ENCODE measurements at regions not wholly inside any gene's neighbourhood (a gene's known extent, or its start where the extent isn't known, plus 50 kb on each side); places are given as distances from the start of the nearest gene placed in this dataset.
A peak's percentile ranks its signal among the peaks of the same experiment; 100 is the strongest.

- DNase-seq = no peak
Observed at GRCh38 chr15:70272565-70273355, 175.0 kb upstream of the TLE3 start.

DNA sequence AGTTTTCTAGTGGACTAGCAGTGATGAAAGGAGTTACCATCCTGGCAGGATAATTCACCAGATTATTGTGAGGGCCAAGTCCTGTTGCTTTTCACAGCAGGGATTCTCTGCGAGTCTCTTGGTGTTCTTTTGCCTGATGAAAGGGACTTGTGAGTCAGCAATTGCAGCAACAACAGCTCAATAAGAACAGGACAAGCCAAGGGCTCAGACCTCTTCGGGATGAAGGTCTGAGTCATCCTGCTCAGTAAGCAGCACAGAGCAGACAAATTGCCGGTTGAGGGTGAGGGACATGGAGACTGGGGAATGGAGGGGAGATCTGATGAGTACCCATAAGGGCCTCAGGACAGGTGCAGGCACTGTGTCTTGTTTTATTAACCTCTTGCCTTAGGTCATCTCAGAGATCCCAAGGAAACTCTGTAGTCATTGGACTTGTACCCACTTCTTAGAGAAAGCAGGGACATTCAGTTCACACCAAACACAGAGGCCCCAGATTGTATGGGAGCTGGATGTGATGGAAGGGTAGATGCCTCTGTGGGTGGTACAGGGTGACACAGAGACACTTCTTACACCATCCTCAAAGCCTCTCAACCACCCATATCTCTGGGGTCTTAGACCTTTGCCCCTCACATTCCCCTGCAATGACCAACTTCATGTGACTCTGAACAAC, 173.8 kb upstream of the TLE3 start:
- peak; percentile 31 for DNase-seq

- no peak for DNase-seq
Observed at GRCh38 chr15:70270752-70271111, 173.0 kb upstream of the TLE3 start.

DNA sequence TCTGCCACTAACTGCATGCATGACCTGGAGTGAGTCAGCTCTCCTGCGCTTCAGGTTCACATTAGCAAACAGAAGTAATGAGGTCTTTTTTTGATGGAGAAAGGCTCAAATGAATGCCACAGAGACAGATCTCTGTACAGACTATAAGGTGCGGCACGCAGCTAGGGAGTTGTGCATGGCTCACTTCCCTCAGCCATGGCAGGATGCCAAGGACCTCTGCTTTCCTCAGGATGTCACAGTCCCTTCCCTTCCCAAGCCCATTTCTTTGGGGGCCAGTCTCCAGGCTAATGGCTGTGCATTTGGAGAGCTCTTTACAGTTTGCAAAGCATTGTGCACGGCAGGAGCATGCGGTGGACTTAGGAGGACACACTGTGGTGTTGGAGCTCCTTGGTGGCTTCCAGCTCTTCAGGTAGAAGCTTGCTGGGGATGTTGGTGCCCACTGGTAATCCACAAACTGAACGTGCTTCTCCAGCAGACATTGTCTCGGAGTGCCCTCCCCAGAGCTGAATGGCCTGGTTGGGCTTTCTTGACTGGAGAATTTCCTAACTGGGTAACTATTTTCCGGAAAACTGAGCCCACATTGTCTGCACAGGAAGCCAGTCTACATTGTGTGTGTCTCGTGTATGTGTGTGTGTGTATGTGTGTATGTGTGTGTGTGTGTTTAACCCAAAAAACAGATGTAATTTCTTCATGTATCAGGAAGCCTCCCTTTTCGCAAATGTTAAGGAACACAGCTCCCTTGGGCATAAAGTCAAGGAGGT, 172.5 kb upstream of the TLE3 start:
- no peak for DNase-seq

- DNase-seq = no peak
Observed at GRCh38 chr15:70269311-70269911, 171.7 kb upstream of the TLE3 start.

- no peak for DNase-seq
Observed at GRCh38 chr15:70268698-70269251, 171.1 kb upstream of the TLE3 start.

GRCh38 chr15:70267879-70268278, 170.2 kb upstream of the TLE3 start:
- no peak for DNase-seq

DNA sequence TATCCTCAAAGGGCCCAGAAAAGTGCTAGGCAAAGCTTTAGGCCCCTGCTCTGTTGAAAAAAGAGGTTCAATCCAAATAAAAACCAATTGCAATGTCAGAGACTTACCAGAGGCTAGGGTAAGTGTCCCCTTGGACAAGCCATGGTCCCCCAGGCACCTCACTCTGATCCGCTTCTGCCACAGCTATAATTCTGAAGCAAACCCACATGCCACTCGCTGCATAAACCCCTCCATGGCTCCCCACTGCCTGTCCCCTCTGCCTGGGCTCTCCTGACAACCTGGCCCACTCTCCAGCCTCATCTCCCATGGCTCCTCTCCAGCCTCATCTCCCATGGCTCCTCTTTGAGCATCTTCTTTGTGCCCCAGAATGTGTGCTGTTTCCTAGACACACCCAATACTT, 169.6 kb upstream of the TLE3 start:
- DNase-seq = no peak

DNA sequence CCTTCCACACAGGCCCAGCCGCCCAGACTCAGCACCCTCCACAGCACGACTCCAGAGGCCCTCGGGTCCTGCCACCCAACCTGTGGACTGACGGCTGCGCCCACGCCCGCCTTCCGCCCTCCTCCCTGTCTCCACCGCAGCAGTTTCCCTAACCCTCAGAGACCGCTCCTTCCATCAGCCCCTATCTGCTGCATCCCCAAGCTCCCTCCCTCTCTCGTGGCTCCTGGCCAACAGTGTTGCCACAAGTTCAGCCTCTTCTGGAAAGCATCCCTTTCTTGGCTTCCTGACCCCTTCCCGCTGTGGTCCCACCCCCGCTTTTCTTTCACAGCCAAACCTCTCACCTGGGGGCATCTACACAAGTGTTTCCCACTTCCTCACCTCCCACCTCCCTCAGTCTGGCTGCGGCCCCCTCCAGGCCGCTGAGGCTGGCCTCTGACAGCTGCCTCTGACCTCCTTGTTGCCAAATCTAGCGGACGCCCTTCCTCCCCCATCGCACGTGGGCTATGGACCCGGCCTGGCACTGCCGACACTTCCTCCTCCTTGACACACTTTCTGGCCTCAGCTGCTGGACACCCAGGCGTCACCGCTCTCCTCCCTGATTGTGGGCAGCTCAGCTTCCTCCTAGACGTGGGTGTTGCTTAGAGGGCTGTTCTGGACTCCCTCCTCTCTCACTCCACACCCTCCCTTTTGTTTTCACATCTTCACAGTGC, 168.8 kb upstream of the TLE3 start:
- peak; percentile 82 for DNase-seq

GRCh38 chr15:70265986-70266385, 168.3 kb upstream of the TLE3 start:
- DNase-seq = no peak

GRCh38 chr15:70265466-70265978, 167.8 kb upstream of the TLE3 start:
- no peak for DNase-seq

DNA sequence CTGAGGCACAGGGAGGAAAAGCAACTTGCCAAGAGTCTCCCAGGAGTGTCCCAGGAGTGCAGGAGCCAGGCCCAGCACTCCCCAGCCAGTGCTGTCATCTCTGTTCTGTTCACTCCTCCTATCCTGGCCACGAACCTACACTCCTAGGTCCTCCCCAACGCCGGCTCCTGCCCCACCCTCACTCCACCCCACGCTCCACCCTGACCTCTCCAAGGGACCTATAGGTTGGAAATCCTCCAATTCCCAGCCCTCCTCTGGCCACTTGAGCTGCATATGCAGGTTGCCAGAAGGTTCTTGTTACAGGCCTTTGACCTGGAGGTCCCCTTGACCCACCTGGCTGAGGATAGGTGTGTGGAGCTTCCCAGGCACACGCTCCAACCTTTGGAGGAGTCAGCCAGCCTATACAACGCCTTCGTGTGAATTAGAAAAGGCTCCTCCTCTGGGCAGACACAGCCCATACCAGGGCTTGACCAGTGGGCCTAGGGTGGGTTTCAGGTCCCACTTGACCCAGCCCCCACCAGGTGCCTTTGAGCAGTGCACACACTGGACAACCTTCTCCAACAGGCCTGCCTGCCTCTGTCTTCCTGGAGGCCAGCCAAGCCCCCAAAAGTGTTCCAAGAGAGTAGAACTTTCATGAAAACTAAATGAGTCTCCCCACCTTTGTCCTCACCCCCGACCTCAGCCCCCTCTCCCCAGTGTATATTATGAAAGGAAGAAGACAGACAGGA, 167.2 kb upstream of the TLE3 start:
- no peak for DNase-seq

- no peak for DNase-seq
Observed at GRCh38 chr15:70264014-70264582, 166.4 kb upstream of the TLE3 start.

GRCh38 chr15:70262591-70263274, 165.0 kb upstream of the TLE3 start:
- no peak for DNase-seq

DNA sequence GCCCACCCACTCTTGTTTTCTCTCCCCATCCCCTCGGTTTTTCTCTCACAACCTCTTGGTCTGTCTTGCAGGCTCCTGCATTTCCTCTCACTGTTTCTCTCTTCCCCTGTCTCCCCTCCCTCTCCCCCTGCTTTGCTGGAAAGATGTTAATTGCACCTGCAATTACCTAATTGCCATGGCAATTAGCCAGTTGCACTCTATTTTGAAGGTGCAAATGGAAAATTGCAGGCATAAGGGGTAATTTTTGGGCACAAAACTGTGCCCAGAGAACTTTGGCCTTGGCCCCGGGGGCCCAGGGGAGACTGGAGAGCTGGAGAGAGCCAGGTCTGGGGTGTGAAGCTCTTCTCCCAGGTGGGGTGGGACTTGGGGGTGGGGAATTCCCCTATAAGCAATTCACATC, 164.5 kb upstream of the TLE3 start:
- no peak for DNase-seq

- no peak for DNase-seq
Observed at GRCh38 chr15:70261083-70261482, 163.4 kb upstream of the TLE3 start.

- no peak for DNase-seq
Observed at GRCh38 chr15:70260580-70260979, 162.9 kb upstream of the TLE3 start.

DNA sequence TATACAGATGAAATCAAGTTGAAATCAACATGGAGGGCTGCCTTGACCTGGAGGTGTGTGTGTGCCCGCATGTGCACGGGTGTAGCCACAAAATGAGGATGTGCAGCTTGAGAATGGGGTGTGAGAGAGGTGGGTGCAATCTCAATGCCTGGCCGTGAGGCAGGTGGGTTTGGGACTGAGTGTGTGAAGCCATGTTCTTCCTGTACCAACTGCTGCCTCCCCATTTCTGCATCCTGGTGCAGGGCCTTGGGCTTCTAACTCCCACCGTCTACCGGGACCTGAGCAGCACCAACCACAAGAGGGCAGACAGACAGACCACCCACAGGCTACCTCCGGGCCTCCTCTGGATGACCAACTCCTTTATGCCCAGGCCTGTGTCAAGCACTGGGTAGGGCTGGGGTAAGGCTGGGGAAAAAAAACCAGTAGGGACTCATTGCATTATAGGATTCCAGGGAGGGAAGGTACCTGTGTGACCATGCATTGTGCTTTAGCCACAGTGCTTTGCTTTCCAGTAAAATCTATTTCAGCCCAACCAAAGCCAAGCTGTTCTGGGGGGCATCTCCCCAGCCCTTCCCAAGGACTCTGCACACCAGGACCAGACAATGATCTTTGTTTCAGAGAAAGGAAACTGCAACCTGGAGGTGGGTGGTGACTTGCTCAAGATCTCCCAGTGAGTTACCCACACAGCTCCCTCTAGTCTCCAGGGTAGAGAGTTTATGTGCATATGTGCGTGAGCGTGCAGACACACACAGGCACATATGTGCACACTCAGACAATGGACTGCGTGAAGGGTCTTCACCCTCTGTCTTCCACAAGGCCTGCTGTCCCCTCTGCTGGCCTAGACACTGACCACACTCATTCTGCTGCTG, 162.2 kb upstream of the TLE3 start:
- peak; percentile 34 for DNase-seq

GRCh38 chr15:70259028-70259424, 161.3 kb upstream of the TLE3 start:
- peak; percentile 72 for DNase-seq
